Parathyroid adenoma (tissue), 2 donors: ENCODE measurements at regions not wholly inside any gene's neighbourhood (a gene's known extent, or its start where the extent isn't known, plus 50 kb on each side); places are given as distances from the start of the nearest gene placed in this dataset.

ENCODE experiments used
- H2AFZ ChIP-seq: fragments of 300-600 bp; sonication (generic); one replicate; pipeline ENCODE4 v1.7.0; 2017; ENCODE audit warnings: antibody characterized with exemption, mild to moderate bottlenecking
- H3K27ac ChIP-seq: fragments of 300-600 bp; sonication (generic); one replicate; pipeline ENCODE4 v1.7.0; 2017
- H3K27me3 ChIP-seq: fragments of 300-600 bp; sonication (generic); one replicate; pipeline ENCODE4 v1.7.0; 2017; ENCODE audit warnings: low read length; ENCODE audit not compliant: control insufficient read depth, insufficient read depth
- H3K36me3 ChIP-seq: fragments of 300-600 bp; sonication (generic); one replicate; pipeline ENCODE4 v1.7.0; 2017; ENCODE audit warnings: low read length; ENCODE audit not compliant: control insufficient read depth, insufficient read depth
- H3K4me1 ChIP-seq: fragments of 300-600 bp; sonication (generic); one replicate; pipeline ENCODE4 v1.7.0; 2017; ENCODE audit warnings: control low read depth
- H3K4me2 ChIP-seq: fragments of 300-600 bp; sonication (generic); one replicate; pipeline ENCODE4 v1.7.0; 2017; ENCODE audit warnings: low read length
- H3K4me3 ChIP-seq: fragments of 300-600 bp; sonication (generic); one replicate; pipeline ENCODE4 v1.7.0; 2017; ENCODE audit warnings: low read depth, low read length
- H3K79me2 ChIP-seq: fragments of 300-600 bp; sonication (generic); one replicate; pipeline ENCODE4 v1.7.0; 2017; ENCODE audit warnings: control low read depth
- H3K9ac ChIP-seq: fragments of 300-600 bp; sonication (generic); one replicate; pipeline ENCODE4 v1.7.0; 2017; ENCODE audit warnings: mild to moderate bottlenecking
- H3K9me3 ChIP-seq: fragments of 300-600 bp; sonication (generic); one replicate; pipeline ENCODE4 v1.7.0; 2017; ENCODE audit warnings: low read length; ENCODE audit not compliant: control insufficient read depth
- CTCF ChIP-seq: fragments of 300-600 bp; sonication (generic); IDR thresholded peaks from one replicate; pipeline ENCODE4 v1.7.0; 2017; ENCODE audit warnings: antibody characterized with exemption, mild to moderate bottlenecking
- donor health status: primary hyperparathyroidism.

GRCh38 chr12:91424506-91424905, 241.9 kb upstream of the DCN start:
- H3K36me3 ChIP-seq: no peaks in the 10 kb centered on the region
- no peak overlapping the region for H3K4me2 ChIP-seq
- H2AFZ ChIP-seq: no peak overlapping the region
- no peaks in the 10 kb centered on the region for H3K27me3 ChIP-seq
- H3K79me2 ChIP-seq: no peaks in the 10 kb centered on the region
- H3K27ac ChIP-seq: no peak overlapping the region
- no peaks in the 10 kb centered on the region for H3K4me1 ChIP-seq
- no peak for TF ChIP-seq CTCF
- no peak overlapping the region for H3K4me3 ChIP-seq
- no peaks in the 10 kb centered on the region for H3K9me3 ChIP-seq
- no peak overlapping the region for H3K9ac ChIP-seq

GRCh38 chr12:91423693-91424050, 241.1 kb upstream of the DCN start:
- no peak overlapping the region for H3K27ac ChIP-seq

GRCh38 chr12:91422811-91423692, 240.4 kb upstream of the DCN start:
- Histone ChIP-seq H3K36me3 (no peaks in the 10 kb centered on the region), H3K9me3 (no peaks in the 10 kb centered on the region), H3K9ac (no peak overlapping the region), H3K4me1 (no peaks in the 10 kb centered on the region), H3K27ac (no peak overlapping the region), H3K4me2 (no peak overlapping the region), H2AFZ (no peak overlapping the region), H3K27me3 (no peaks in the 10 kb centered on the region), H3K4me3 (no peak overlapping the region), H3K79me2 (no peaks in the 10 kb centered on the region)
- no peak for TF ChIP-seq CTCF

More at GRCh38 chr12:91423693-91424050, 241.1 kb upstream of the DCN start:
- no peak for TF ChIP-seq CTCF
- Histone ChIP-seq H3K4me1 (no peaks in the 10 kb centered on the region), H3K79me2 (no peaks in the 10 kb centered on the region), H3K36me3 (no peaks in the 10 kb centered on the region), H3K4me2 (no peak overlapping the region), H3K9me3 (no peaks in the 10 kb centered on the region), H2AFZ (no peak overlapping the region), H3K9ac (no peak overlapping the region), H3K4me3 (no peak overlapping the region), H3K27me3 (no peaks in the 10 kb centered on the region)

- H3K79me2 ChIP-seq: no peaks in the 10 kb centered on the region
- no peak for TF ChIP-seq CTCF
- no peak overlapping the region for H3K4me2 ChIP-seq
- H3K4me1 ChIP-seq: no peaks in the 10 kb centered on the region
- H2AFZ ChIP-seq: no peak overlapping the region
- no peaks in the 10 kb centered on the region for H3K27me3 ChIP-seq
- H3K4me3 ChIP-seq: no peak overlapping the region
- H3K36me3 ChIP-seq: no peaks in the 10 kb centered on the region
- H3K27ac ChIP-seq: no peak overlapping the region
- no peak overlapping the region for H3K9ac ChIP-seq
- H3K9me3 ChIP-seq: no peaks in the 10 kb centered on the region
Measured at GRCh38 chr12:91422127-91422526, 239.5 kb upstream of the DCN start.

- no peaks in the 10 kb centered on the region for H3K27me3 ChIP-seq
- H3K4me2 ChIP-seq: no peak overlapping the region
- no peak overlapping the region for H3K9ac ChIP-seq
- no peaks in the 10 kb centered on the region for H3K9me3 ChIP-seq
- H3K36me3 ChIP-seq: no peaks in the 10 kb centered on the region
- H3K79me2 ChIP-seq: no peaks in the 10 kb centered on the region
- H3K4me3 ChIP-seq: no peak overlapping the region
- no peak overlapping the region for H3K27ac ChIP-seq
- no peak for TF ChIP-seq CTCF
- no peak overlapping the region for H2AFZ ChIP-seq
- H3K4me1 ChIP-seq: no peaks in the 10 kb centered on the region
Measured at GRCh38 chr12:91419809-91420208, 237.2 kb upstream of the DCN start.
